ENCODE measurements at regions not wholly inside any gene's neighbourhood (a gene's known extent, or its start where the extent isn't known, plus 50 kb on each side); places are given as distances from the start of the nearest gene placed in this dataset.

GRCh38 chr4:149296503-149296902 lies 519.1 kb downstream of the IQCM start:
- FAIRE-seq (no peak), DNase-seq (ENCODE audit: insufficient read length, low spot score) (no peak)
- TF ChIP-seq, protein P1, sequence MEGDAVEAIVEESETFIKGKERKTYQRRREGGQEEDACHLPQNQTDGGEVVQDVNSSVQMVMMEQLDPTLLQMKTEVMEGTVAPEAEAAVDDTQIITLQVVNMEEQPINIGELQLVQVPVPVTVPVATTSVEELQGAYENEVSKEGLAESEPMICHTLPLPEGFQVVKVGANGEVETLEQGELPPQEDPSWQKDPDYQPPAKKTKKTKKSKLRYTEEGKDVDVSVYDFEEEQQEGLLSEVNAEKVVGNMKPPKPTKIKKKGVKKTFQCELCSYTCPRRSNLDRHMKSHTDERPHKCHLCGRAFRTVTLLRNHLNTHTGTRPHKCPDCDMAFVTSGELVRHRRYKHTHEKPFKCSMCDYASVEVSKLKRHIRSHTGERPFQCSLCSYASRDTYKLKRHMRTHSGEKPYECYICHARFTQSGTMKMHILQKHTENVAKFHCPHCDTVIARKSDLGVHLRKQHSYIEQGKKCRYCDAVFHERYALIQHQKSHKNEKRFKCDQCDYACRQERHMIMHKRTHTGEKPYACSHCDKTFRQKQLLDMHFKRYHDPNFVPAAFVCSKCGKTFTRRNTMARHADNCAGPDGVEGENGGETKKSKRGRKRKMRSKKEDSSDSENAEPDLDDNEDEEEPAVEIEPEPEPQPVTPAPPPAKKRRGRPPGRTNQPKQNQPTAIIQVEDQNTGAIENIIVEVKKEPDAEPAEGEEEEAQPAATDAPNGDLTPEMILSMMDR (IDR thresholded peaks at IDR 0.05; ENCODE audit: insufficient read depth, missing control alignments), result no peak

- TF ChIP-seq, protein P1 (IDR thresholded peaks at IDR 0.05; ENCODE audit: insufficient read depth, missing control alignments), result no peak
- FAIRE-seq (no peak), DNase-seq (ENCODE audit: insufficient read length, low spot score) (no peak)
These were observed 519.6 kb downstream of the IQCM start for GRCh38 chr4:149296084-149296483.

DNA sequence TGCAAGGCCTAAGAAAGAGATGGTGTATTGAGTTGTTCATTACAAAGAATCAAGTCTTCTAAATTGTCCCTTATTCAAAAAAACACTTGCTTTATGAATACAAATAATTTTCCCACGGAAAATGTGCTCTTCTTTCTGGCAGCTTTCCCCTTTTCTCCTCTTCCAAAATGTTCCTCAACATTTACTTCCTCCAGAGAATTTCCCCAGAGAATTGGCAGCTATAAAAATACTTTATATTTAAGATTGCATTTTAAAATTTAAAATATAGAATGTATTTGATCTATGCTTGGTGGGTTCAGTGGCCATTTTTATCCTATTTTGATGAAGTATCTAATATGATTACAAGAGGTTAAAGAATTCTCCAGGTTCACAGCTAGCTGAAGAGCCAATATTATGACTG lies 521.0 kb downstream of the IQCM start:
- FAIRE-seq (no peak), DNase-seq (ENCODE audit: insufficient read length, low spot score) (no peak)
- TF ChIP-seq, protein P1 (IDR thresholded peaks at IDR 0.05; ENCODE audit: insufficient read depth, missing control alignments), result no peak

DNA sequence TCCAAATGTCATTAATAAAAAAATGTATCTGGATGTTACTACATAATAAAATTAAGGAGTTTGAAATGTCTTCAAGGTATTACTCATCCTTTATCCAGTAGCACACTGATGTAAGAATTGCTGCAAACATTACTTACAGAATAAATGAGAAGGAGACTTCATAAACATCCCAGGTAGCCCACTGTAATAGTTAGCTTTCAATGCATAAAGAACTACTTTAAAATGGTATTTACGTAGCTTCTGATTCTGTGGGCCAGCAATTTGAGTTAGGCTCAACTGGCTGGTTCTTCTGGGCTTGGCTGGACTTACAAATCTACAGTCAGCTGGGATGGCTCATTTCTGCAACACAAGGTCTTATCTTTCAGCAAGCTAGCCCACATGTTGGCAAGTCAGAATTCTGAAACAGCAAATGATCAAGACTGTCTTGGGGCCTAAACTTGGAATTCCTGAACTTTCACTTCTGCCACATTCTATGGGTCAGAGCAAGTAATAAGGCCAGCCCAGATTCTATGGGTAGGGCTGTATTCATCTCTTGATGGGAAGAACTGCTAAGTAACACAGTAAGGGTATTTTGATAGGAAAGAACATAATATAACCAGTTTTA lies 522.5 kb downstream of the IQCM start:
- FAIRE-seq (no peak), DNase-seq (ENCODE audit: insufficient read length, low spot score) (no peak)
- TF ChIP-seq, protein P1 (IDR thresholded peaks at IDR 0.05; ENCODE audit: insufficient read depth, missing control alignments), result no peak

GRCh38 chr4:149292425-149293007 lies 523.1 kb downstream of the IQCM start:
- DNase-seq (ENCODE audit: insufficient read length, low spot score) (no peak), FAIRE-seq (no peak)

GRCh38 chr4:149291463-149291862 lies 524.2 kb downstream of the IQCM start:
- DNase-seq (ENCODE audit: insufficient read length, low spot score) (no peak), FAIRE-seq (no peak)
- TF ChIP-seq, protein P1 (IDR thresholded peaks at IDR 0.05; ENCODE audit: insufficient read depth, missing control alignments), result no peak

More at GRCh38 chr4:149292425-149293007, 523.1 kb downstream of the IQCM start:
- TF ChIP-seq, protein P1 (IDR thresholded peaks at IDR 0.05; ENCODE audit: insufficient read depth, missing control alignments), result no peak

- TF ChIP-seq, protein P1 (IDR thresholded peaks at IDR 0.05; ENCODE audit: insufficient read depth, missing control alignments), result no peak
- DNase-seq (ENCODE audit: insufficient read length, low spot score) (no peak), FAIRE-seq (no peak)
These were observed 534.8 kb downstream of the IQCM start for GRCh38 chr4:149280806-149281205.
